NT2/D1 (cell line): ENCODE measurements at regions not wholly inside any gene's neighbourhood (a gene's known extent, or its start where the extent isn't known, plus 50 kb on each side); places are given as distances from the start of the nearest gene placed in this dataset.

Experiments
- SUZ12 ChIP-seq: IDR thresholded peaks from 2 replicates; pipeline ENCODE4 v1.6.1; 2011; ENCODE audit not compliant: insufficient read length, insufficient read depth; ENCODE audit errors: extremely low read depth
- YY1 ChIP-seq: IDR thresholded peaks from 2 replicates; pipeline ENCODE4 v1.6.1; 2011; ENCODE audit not compliant: insufficient read length, insufficient read depth
- ZNF274 ChIP-seq: IDR thresholded peaks from 2 replicates; pipeline ENCODE4 v1.6.1; 2011; ENCODE audit warnings: mild to moderate bottlenecking, low read depth, low read length

DNA sequence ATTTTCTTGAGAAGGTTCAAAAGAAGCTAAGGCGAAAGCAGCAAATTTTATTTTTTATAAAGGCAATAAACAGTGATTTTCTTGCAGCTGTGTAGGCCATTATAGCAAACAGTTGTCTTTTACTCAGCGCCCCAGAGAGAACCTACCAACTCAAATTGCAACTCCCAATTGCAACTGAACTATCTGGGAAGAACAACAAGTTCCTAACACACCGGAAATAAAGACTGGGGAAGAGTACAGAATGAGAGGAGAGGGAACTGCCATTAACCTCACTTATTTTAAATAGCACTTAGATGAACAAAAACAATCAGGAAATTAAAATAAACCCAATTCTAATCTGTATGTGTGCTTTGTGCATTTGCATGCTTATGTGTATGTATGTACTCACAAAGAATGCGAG, 171.1 kb downstream of the KCTD12 start:
- TF ChIP-seq SUZ12 (no peak), ZNF274 (no peak), YY1 (no peak)
